ENCODE measurements at regions not wholly inside any gene's neighbourhood (a gene's known extent, or its start where the extent isn't known, plus 50 kb on each side); places are given as distances from the start of the nearest gene placed in this dataset.
A peak's percentile ranks its signal among the peaks of the same experiment; 100 is the strongest.

DNA sequence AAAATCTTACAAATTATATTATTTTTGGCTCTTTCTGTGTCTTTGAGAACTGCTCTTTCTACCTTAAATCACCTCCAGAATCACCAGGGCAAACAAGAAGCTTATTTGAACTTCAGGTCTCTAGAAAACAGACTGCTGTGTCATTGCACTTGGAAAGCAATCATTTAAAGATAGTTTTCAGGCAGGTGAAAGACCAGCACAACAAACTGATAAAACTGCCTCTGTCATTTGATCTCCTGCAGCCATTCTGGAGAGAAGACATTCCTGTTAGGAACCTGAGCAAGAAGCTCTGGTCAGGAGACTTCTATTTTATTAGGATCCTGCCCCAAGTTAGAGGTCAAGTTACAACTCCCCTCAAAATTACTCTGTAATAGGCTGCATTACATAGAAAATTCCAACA, 50.7 kb upstream of the AP4E1 start:
- Histone ChIP-seq H4K91ac (ENCODE audit: low read length) (no peak overlapping the region), H3K79me1 (replicated peaks; ENCODE audit: low read length, poor library complexity, severe bottlenecking) (no peaks in the 10 kb centered on the region), H2BK120ac (ENCODE audit: low read depth, low read length) (no peak overlapping the region), H3K4me1 (ENCODE audit: control insufficient read depth, insufficient read depth, low read depth, low read length) (no peaks in the 10 kb centered on the region), H2BK12ac (ENCODE audit: low read length in 2 of 2) (no peak overlapping the region), H3K4me3 (ENCODE audit: insufficient read depth in 1 of 2, low read depth in 1 of 2, low read length in 2 of 2) (no peak overlapping the region), H2BK5ac (ENCODE audit: low read depth, low read length, poor library complexity, severe bottlenecking) (no peak overlapping the region), H3K36me3 (ENCODE audit: control insufficient read depth in 1 of 2, insufficient read depth in 2 of 2, low read depth in 1 of 2, low read length in 2 of 2) (no peaks in the 10 kb centered on the region), H3K27ac (ENCODE audit: low read length, poor library complexity, severe bottlenecking) (no peak overlapping the region), H3K23ac (ENCODE audit: low read length in 2 of 2) (no peak overlapping the region), H3K4me2 (ENCODE audit: low read length, poor library complexity, severe bottlenecking) (no peak overlapping the region), H3K9ac (ENCODE audit: low read length) (no peak overlapping the region), H3K9me3 (ENCODE audit: control insufficient read depth, low read length) (no peaks in the 10 kb centered on the region), H3K14ac (ENCODE audit: low read length in 2 of 2) (no peak overlapping the region), H4K8ac (ENCODE audit: low read length) (no peak overlapping the region), H3K27me3 (ENCODE audit: control insufficient read depth in 1 of 2, insufficient read depth in 1 of 2, low read length in 2 of 2) (no peaks in the 10 kb centered on the region), H3K18ac (ENCODE audit: low read depth in 1 of 2, low read length in 2 of 2) (no peak overlapping the region), H3K4ac (ENCODE audit: low read depth in 1 of 2, low read length in 2 of 2) (no peak overlapping the region), H2AK5ac (ENCODE audit: low read length, severe bottlenecking) (no peak overlapping the region), H2BK15ac (ENCODE audit: low read depth, poor library complexity, severe bottlenecking) (no peak overlapping the region), H2AFZ (ENCODE audit: low read depth, low read length) (no peak overlapping the region)
- DNase-seq = no peak

DNA sequence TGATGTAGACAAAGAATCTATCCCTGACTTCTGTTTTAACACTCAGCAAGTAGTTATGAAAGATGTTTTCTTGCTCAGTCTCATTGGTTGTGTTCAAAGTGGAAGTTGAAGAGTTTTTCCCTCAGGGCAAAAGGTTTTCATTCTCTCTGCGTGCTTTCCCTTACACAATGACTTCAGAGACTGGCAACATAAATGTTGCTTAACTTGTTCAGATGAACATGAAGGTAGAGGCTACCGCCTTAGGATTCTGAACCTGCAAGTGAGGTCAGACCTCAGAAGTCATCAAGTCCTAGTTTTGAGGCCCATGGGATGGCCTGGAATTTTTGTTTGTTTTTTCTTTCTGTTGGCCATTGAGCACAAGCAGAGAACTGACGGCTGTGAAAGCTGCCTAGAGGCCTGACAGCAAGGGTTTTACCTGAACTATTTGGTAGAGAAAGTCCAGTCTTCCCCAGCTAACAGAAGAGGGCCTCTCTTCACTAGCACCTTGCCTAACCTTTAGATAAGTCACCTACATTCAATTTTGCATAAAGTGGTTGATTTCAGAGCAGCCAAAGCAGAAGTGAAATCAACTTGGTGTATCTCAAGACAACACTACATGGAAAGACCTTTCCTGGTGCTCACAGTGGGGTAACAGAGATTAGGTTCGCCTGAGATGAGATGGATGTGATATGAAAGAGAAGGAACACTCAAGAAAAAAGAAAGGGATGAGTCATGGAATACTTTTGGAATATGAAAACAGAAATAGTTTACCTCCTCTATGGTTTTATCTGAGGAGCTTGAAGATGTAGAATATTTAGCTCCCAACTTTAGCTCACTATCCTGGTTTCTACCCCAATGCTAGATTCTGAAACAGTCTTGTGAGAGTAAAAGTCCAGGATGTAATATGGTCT, 53.6 kb upstream of the AP4E1 start:
- H4K91ac ChIP-seq (ENCODE audit: low read length) = no peak overlapping the region
- no peak overlapping the region for H3K4me3 ChIP-seq (ENCODE audit: insufficient read depth in 1 of 2, low read depth in 1 of 2, low read length in 2 of 2)
- peak overlapping the region; percentile 32 for H3K27ac ChIP-seq (ENCODE audit: low read length, poor library complexity, severe bottlenecking)
- H2AFZ ChIP-seq (ENCODE audit: low read depth, low read length) = no peak overlapping the region
- no peak overlapping the region for H2BK5ac ChIP-seq (ENCODE audit: low read depth, low read length, poor library complexity, severe bottlenecking)
- no peaks in the 10 kb centered on the region for H3K79me1 ChIP-seq (replicated peaks; ENCODE audit: low read length, poor library complexity, severe bottlenecking)
- H3K9me3 ChIP-seq (ENCODE audit: control insufficient read depth, low read length) = no peaks in the 10 kb centered on the region
- H3K23ac ChIP-seq (ENCODE audit: low read length in 2 of 2) = no peak overlapping the region
- H3K14ac ChIP-seq (ENCODE audit: low read length in 2 of 2) = no peak overlapping the region
- no peaks in the 10 kb centered on the region for H3K4me1 ChIP-seq (ENCODE audit: control insufficient read depth, insufficient read depth, low read depth, low read length)
- no peak overlapping the region for H2BK12ac ChIP-seq (ENCODE audit: low read length in 2 of 2)
- H3K36me3 ChIP-seq (ENCODE audit: control insufficient read depth in 1 of 2, insufficient read depth in 2 of 2, low read depth in 1 of 2, low read length in 2 of 2) = no peaks in the 10 kb centered on the region
- no peak overlapping the region for H2BK15ac ChIP-seq (ENCODE audit: low read depth, poor library complexity, severe bottlenecking)
- H3K4me2 ChIP-seq (ENCODE audit: low read length, poor library complexity, severe bottlenecking) = no peak overlapping the region
- peak; percentile 46 for DNase-seq
- H2AK5ac ChIP-seq (ENCODE audit: low read length, severe bottlenecking) = no peak overlapping the region
- H4K8ac ChIP-seq (ENCODE audit: low read length) = no peak overlapping the region
- H3K18ac ChIP-seq (ENCODE audit: low read depth in 1 of 2, low read length in 2 of 2) = no peak overlapping the region
- 83% methylated on average over 4 of the region's 4 CpGs for WGBS
- H2BK120ac ChIP-seq (ENCODE audit: low read depth, low read length) = no peak overlapping the region
- no peak overlapping the region for H3K4ac ChIP-seq (ENCODE audit: low read depth in 1 of 2, low read length in 2 of 2)
- no peaks in the 10 kb centered on the region for H3K27me3 ChIP-seq (ENCODE audit: control insufficient read depth in 1 of 2, insufficient read depth in 1 of 2, low read length in 2 of 2)
- H3K9ac ChIP-seq (ENCODE audit: low read length) = no peak overlapping the region

DNA sequence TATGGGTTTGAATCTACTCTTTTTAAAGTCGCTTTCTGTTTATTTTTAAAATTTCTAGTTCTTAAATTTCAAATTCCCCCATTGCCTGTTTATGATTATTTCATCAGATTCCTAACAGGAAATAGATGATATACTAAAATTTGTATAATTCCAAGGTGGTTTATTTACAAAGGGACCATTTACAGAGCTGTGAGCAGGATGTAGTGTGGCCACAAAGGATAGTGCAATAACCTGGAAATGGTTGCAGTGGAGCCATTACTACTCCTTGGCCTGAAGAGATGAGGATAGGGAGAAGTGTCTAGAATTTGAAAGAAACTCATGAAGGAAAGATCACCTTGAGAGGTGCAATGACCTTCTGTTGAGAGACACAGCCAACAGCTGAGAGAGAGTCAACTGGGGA, 58.5 kb upstream of the AP4E1 start:
- Histone ChIP-seq H3K79me1 (replicated peaks; ENCODE audit: low read length, poor library complexity, severe bottlenecking) (no peaks in the 10 kb centered on the region), H3K9me3 (ENCODE audit: control insufficient read depth, low read length) (no peaks in the 10 kb centered on the region), H2AK5ac (ENCODE audit: low read length, severe bottlenecking) (no peak overlapping the region), H2BK15ac (ENCODE audit: low read depth, poor library complexity, severe bottlenecking) (no peak overlapping the region), H4K8ac (ENCODE audit: low read length) (no peak overlapping the region), H3K4me1 (ENCODE audit: control insufficient read depth, insufficient read depth, low read depth, low read length) (no peaks in the 10 kb centered on the region), H3K27me3 (ENCODE audit: control insufficient read depth in 1 of 2, insufficient read depth in 1 of 2, low read length in 2 of 2) (no peaks in the 10 kb centered on the region), H2BK5ac (ENCODE audit: low read depth, low read length, poor library complexity, severe bottlenecking) (no peak overlapping the region), H2AFZ (ENCODE audit: low read depth, low read length) (no peak overlapping the region), H3K23ac (ENCODE audit: low read length in 2 of 2) (no peak overlapping the region), H3K27ac (ENCODE audit: low read length, poor library complexity, severe bottlenecking) (no peak overlapping the region), H2BK12ac (ENCODE audit: low read length in 2 of 2) (no peak overlapping the region), H3K14ac (ENCODE audit: low read length in 2 of 2) (no peak overlapping the region), H3K4me3 (ENCODE audit: insufficient read depth in 1 of 2, low read depth in 1 of 2, low read length in 2 of 2) (no peak overlapping the region), H3K9ac (ENCODE audit: low read length) (no peak overlapping the region), H2BK120ac (ENCODE audit: low read depth, low read length) (no peak overlapping the region), H4K91ac (ENCODE audit: low read length) (no peak overlapping the region), H3K36me3 (ENCODE audit: control insufficient read depth in 1 of 2, insufficient read depth in 2 of 2, low read depth in 1 of 2, low read length in 2 of 2) (no peaks in the 10 kb centered on the region), H3K18ac (ENCODE audit: low read depth in 1 of 2, low read length in 2 of 2) (no peak overlapping the region), H3K4ac (ENCODE audit: low read depth in 1 of 2, low read length in 2 of 2) (no peak overlapping the region), H3K4me2 (ENCODE audit: low read length, poor library complexity, severe bottlenecking) (no peak overlapping the region)
- WGBS = no CpG with 5 or more reads among the region's 1 CpG
- no peak for DNase-seq

DNA sequence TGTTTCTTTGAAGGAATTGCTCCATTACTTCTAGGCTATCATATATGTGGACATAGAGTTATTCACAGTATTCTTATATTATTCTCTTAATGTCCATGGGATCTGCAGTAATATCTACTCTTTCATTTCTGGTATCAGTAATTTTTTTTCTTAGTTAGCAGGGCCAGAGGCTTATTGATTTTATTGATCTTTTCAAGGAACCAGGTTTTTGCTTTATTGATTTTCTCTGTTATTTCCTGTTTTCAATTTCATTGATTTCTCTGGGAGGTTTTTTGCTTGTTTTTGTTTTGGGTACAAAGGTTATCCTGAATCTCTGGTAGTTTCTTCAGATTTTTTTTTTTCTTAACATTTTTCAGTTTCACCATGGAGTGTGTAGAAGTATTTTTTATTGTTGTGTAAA, 60.1 kb upstream of the AP4E1 start:
- Histone ChIP-seq H4K8ac (ENCODE audit: low read length) (no peak overlapping the region), H3K79me1 (replicated peaks; ENCODE audit: low read length, poor library complexity, severe bottlenecking) (no peaks in the 10 kb centered on the region), H3K9ac (ENCODE audit: low read length) (no peak overlapping the region), H3K18ac (ENCODE audit: low read depth in 1 of 2, low read length in 2 of 2) (no peak overlapping the region), H2BK15ac (ENCODE audit: low read depth, poor library complexity, severe bottlenecking) (no peak overlapping the region), H2BK5ac (ENCODE audit: low read depth, low read length, poor library complexity, severe bottlenecking) (no peak overlapping the region), H3K4me1 (ENCODE audit: control insufficient read depth, insufficient read depth, low read depth, low read length) (no peaks in the 10 kb centered on the region), H2AFZ (ENCODE audit: low read depth, low read length) (no peak overlapping the region), H3K4ac (ENCODE audit: low read depth in 1 of 2, low read length in 2 of 2) (no peak overlapping the region), H3K36me3 (ENCODE audit: control insufficient read depth in 1 of 2, insufficient read depth in 2 of 2, low read depth in 1 of 2, low read length in 2 of 2) (no peaks in the 10 kb centered on the region), H2AK5ac (ENCODE audit: low read length, severe bottlenecking) (no peak overlapping the region), H3K4me2 (ENCODE audit: low read length, poor library complexity, severe bottlenecking) (no peak overlapping the region), H3K27ac (ENCODE audit: low read length, poor library complexity, severe bottlenecking) (no peak overlapping the region), H2BK120ac (ENCODE audit: low read depth, low read length) (no peak overlapping the region), H3K4me3 (ENCODE audit: insufficient read depth in 1 of 2, low read depth in 1 of 2, low read length in 2 of 2) (no peak overlapping the region), H3K9me3 (ENCODE audit: control insufficient read depth, low read length) (no peaks in the 10 kb centered on the region), H3K14ac (ENCODE audit: low read length in 2 of 2) (no peak overlapping the region), H4K91ac (ENCODE audit: low read length) (no peak overlapping the region), H3K27me3 (ENCODE audit: control insufficient read depth in 1 of 2, insufficient read depth in 1 of 2, low read length in 2 of 2) (no peaks in the 10 kb centered on the region), H3K23ac (ENCODE audit: low read length in 2 of 2) (no peak overlapping the region), H2BK12ac (ENCODE audit: low read length in 2 of 2) (no peak overlapping the region)
- DNase-seq = no peak
